ENCODE measurements at regions not wholly inside any gene's neighbourhood (a gene's known extent, or its start where the extent isn't known, plus 50 kb on each side); places are given as distances from the start of the nearest gene placed in this dataset.

GRCh38 chr20:52261792-52262191 lies 70.2 kb upstream of the ZFP64 start:
- TF ChIP-seq CTCF (conservative IDR thresholded peaks at IDR 0.05), result no peak
- H3K4me1 Mint-ChIP-seq (ENCODE audit: unreplicated experiment), result peaks cover 11% of the 10 kb centered on the region

GRCh38 chr20:52259295-52259694 lies 67.7 kb upstream of the ZFP64 start:
- no peak for TF ChIP-seq CTCF (conservative IDR thresholded peaks at IDR 0.05)
- peaks cover 20% of the 10 kb centered on the region for H3K27me3 Mint-ChIP-seq
- no peak overlapping the region for H3K4me3 Mint-ChIP-seq
- H3K27ac Mint-ChIP-seq, result no peak overlapping the region
- no peaks in the 10 kb centered on the region for H3K36me3 Mint-ChIP-seq
- peaks cover 6% of the 10 kb centered on the region for H3K9me3 Mint-ChIP-seq
- no peaks in the 10 kb centered on the region for H3K4me1 Mint-ChIP-seq (ENCODE audit: unreplicated experiment)
- no peak for DNase-seq (ENCODE audit: extremely low spot score, unreplicated experiment)

More at GRCh38 chr20:52261792-52262191, 70.2 kb upstream of the ZFP64 start:
- no peaks in the 10 kb centered on the region for H3K36me3 Mint-ChIP-seq
- no peak for DNase-seq (ENCODE audit: extremely low spot score, unreplicated experiment)
- peaks cover 6% of the 10 kb centered on the region for H3K9me3 Mint-ChIP-seq
- H3K4me3 Mint-ChIP-seq, result no peak overlapping the region
- no peak overlapping the region for H3K27ac Mint-ChIP-seq
- peaks cover 31% of the 10 kb centered on the region for H3K27me3 Mint-ChIP-seq

GRCh38 chr20:52256454-52256853 lies 64.9 kb upstream of the ZFP64 start:
- Mint-ChIP-seq H3K36me3 (no peaks in the 10 kb centered on the region), H3K4me1 (ENCODE audit: unreplicated experiment) (no peaks in the 10 kb centered on the region), H3K4me3 (no peak overlapping the region), H3K27me3 (no peaks in the 10 kb centered on the region), H3K27ac (no peak overlapping the region), H3K9me3 (no peaks in the 10 kb centered on the region)
- TF ChIP-seq CTCF (conservative IDR thresholded peaks at IDR 0.05), result no peak
- DNase-seq (ENCODE audit: extremely low spot score, unreplicated experiment), result no peak

- no peak for DNase-seq (ENCODE audit: extremely low spot score, unreplicated experiment)
- H3K9me3 Mint-ChIP-seq, result peaks cover 4% of the 10 kb centered on the region
- H3K4me1 Mint-ChIP-seq (ENCODE audit: unreplicated experiment), result no peaks in the 10 kb centered on the region
- H3K27me3 Mint-ChIP-seq, result peaks cover 3% of the 10 kb centered on the region
- no peak overlapping the region for H3K27ac Mint-ChIP-seq
- no peaks in the 10 kb centered on the region for H3K36me3 Mint-ChIP-seq
- no peak overlapping the region for H3K4me3 Mint-ChIP-seq
- no peak for TF ChIP-seq CTCF (conservative IDR thresholded peaks at IDR 0.05)
Observed at GRCh38 chr20:52252664-52253063, 61.1 kb upstream of the ZFP64 start.

- no peak overlapping the region for H3K4me3 Mint-ChIP-seq
- no peak for DNase-seq (ENCODE audit: extremely low spot score, unreplicated experiment)
- no peaks in the 10 kb centered on the region for H3K36me3 Mint-ChIP-seq
- H3K27ac Mint-ChIP-seq, result no peak overlapping the region
- H3K9me3 Mint-ChIP-seq, result peaks cover 4% of the 10 kb centered on the region
- peaks cover 3% of the 10 kb centered on the region for H3K27me3 Mint-ChIP-seq
- H3K4me1 Mint-ChIP-seq (ENCODE audit: unreplicated experiment), result no peaks in the 10 kb centered on the region
- TF ChIP-seq CTCF (conservative IDR thresholded peaks at IDR 0.05), result no peak
Observed at GRCh38 chr20:52251827-52252226, 60.2 kb upstream of the ZFP64 start.

GRCh38 chr20:52251136-52251700 lies 59.6 kb upstream of the ZFP64 start:
- Mint-ChIP-seq H3K4me1 (ENCODE audit: unreplicated experiment) (no peaks in the 10 kb centered on the region), H3K27me3 (peaks cover 3% of the 10 kb centered on the region), H3K4me3 (no peak overlapping the region), H3K27ac (no peak overlapping the region), H3K9me3 (peaks cover 4% of the 10 kb centered on the region), H3K36me3 (no peaks in the 10 kb centered on the region)
- no peak for DNase-seq (ENCODE audit: extremely low spot score, unreplicated experiment)
- TF ChIP-seq CTCF (conservative IDR thresholded peaks at IDR 0.05), result no peak

All from type B pancreatic cell (in vitro differentiated cells).